ENCODE measurements at regions not wholly inside any gene's neighbourhood (a gene's known extent, or its start where the extent isn't known, plus 50 kb on each side); places are given as distances from the start of the nearest gene placed in this dataset.

- no peak for DNase-seq
- no peak for TF ChIP-seq EP300 (IDR thresholded peaks at IDR 0.05)
- no peak for TF ChIP-seq CTCF (IDR thresholded peaks at IDR 0.05)
- TF ChIP-seq POLR2A (IDR thresholded peaks at IDR 0.05) = no peak
- H3K27me3 ChIP-seq = no peaks in the 10 kb centered on the region
- WGBS, 3 donors = 77 to 83% (median 80%) methylated on average over 4 of the region's 4 CpGs
- no peak overlapping the region for H3K27ac ChIP-seq
- intact Hi-C loops (cut with DNase I) = no loop called here
- H3K4me3 ChIP-seq = no peak overlapping the region
- no peaks in the 10 kb centered on the region for H3K9me3 ChIP-seq
- H3K4me1 ChIP-seq (ENCODE audit: insufficient read depth) = no peaks in the 10 kb centered on the region
- H3K36me3 ChIP-seq = no peaks in the 10 kb centered on the region
Observed at GRCh38 chr4:162268911-162269310, 105.1 kb upstream of the FSTL5 start.

- no peaks in the 10 kb centered on the region for H3K27me3 ChIP-seq
- WGBS, 3 donors = 45 to 63% (median 56%) methylated on average over 1 of the region's 1 CpG
- no peaks in the 10 kb centered on the region for H3K36me3 ChIP-seq
- H3K4me3 ChIP-seq = no peak overlapping the region
- intact Hi-C loops (cut with DNase I) = no loop called here
- DNase-seq = no peak
- H3K9me3 ChIP-seq = no peaks in the 10 kb centered on the region
- H3K4me1 ChIP-seq (ENCODE audit: insufficient read depth) = no peaks in the 10 kb centered on the region
- TF ChIP-seq CTCF (IDR thresholded peaks at IDR 0.05) = no peak
- TF ChIP-seq POLR2A (IDR thresholded peaks at IDR 0.05) = no peak
- TF ChIP-seq EP300 (IDR thresholded peaks at IDR 0.05) = no peak
- H3K27ac ChIP-seq = no peak overlapping the region
Observed at GRCh38 chr4:162265802-162266201, 102.0 kb upstream of the FSTL5 start.

- 77 to 80% (median 77%) methylated on average over 4 of the region's 4 CpGs for WGBS, 3 donors
Observed at GRCh38 chr4:162245051-162245450, 81.3 kb upstream of the FSTL5 start.

GRCh38 chr4:162241857-162242256, 78.1 kb upstream of the FSTL5 start:
- WGBS, 3 donors = 5 to 11% (median 6%) methylated on average over 1 of the region's 1 CpG
- TF ChIP-seq EP300 (IDR thresholded peaks at IDR 0.05) (no peak), POLR2A (IDR thresholded peaks at IDR 0.05) (no peak), CTCF (IDR thresholded peaks at IDR 0.05) (no peak)
- Histone ChIP-seq H3K4me3 (no peak overlapping the region), H3K27me3 (no peaks in the 10 kb centered on the region), H3K36me3 (no peaks in the 10 kb centered on the region), H3K9me3 (no peaks in the 10 kb centered on the region), H3K4me1 (ENCODE audit: insufficient read depth) (no peaks in the 10 kb centered on the region), H3K27ac (no peak overlapping the region)
- intact Hi-C loops (cut with DNase I) = no loop called here
- no peak for DNase-seq

More at GRCh38 chr4:162245051-162245450, 81.3 kb upstream of the FSTL5 start:
- Histone ChIP-seq H3K4me1 (ENCODE audit: insufficient read depth) (no peaks in the 10 kb centered on the region), H3K9me3 (no peaks in the 10 kb centered on the region), H3K4me3 (no peak overlapping the region), H3K27ac (no peak overlapping the region), H3K27me3 (no peaks in the 10 kb centered on the region), H3K36me3 (no peaks in the 10 kb centered on the region)
- DNase-seq = no peak
- intact Hi-C loops (cut with DNase I) = no loop called here
- TF ChIP-seq EP300 (IDR thresholded peaks at IDR 0.05) (no peak), CTCF (IDR thresholded peaks at IDR 0.05) (no peak), POLR2A (IDR thresholded peaks at IDR 0.05) (no peak)
